CD14-positive monocyte (primary cell): ENCODE measurements at regions not wholly inside any gene's neighbourhood (a gene's known extent, or its start where the extent isn't known, plus 50 kb on each side); places are given as distances from the start of the nearest gene placed in this dataset.
"Not testable (repeated sequence)": the region's sequence is repeated elsewhere in the genome, so short reads cannot be mapped to it uniquely, and the experiment has no call there.

ENCODE experiments used
- DNase-seq, 3 donors: peaks; one replicate each; pipeline ENCODE4 v3.0.0-alpha.2; 2011 to 2022
- H2AFZ ChIP-seq: 2 replicates; pipeline ENCODE4 v1.6.0; 2012; ENCODE audit warnings: mild to moderate bottlenecking, low read depth, low read length, inconsistent platforms; ENCODE audit not compliant: insufficient read depth, poor library complexity, severe bottlenecking
- H3K27ac ChIP-seq, 2 donors: 1 replicate in 1 of 2; 2 replicates in 1 of 2; pipeline ENCODE4 v1.5.1; 2012 to 2013; ENCODE audit warnings: low read length in 2 of 2, control low read depth in 1 of 2, inconsistent platforms in 1 of 2, low read depth in 1 of 2, mild to moderate bottlenecking in 1 of 2
- H3K27me3 ChIP-seq, 2 donors: one replicate each; pipeline versions ENCODE4 v1.6.0 to v1.6.1; 2011 to 2013; ENCODE audit warnings: low read length in 2 of 2; ENCODE audit not compliant: control insufficient read depth in 2 of 2, insufficient read depth in 2 of 2
- H3K36me3 ChIP-seq, 2 donors: replicated peaks in 1 of 2; 1 replicate in 1 of 2; 2 replicates in 1 of 2; pipeline versions ENCODE4 v1.5.1 to v1.6.1; 2012 to 2013; ENCODE audit warnings: low read length in 2 of 2, control low read depth in 1 of 2, inconsistent platforms in 1 of 2, mild to moderate bottlenecking in 1 of 2; ENCODE audit not compliant: insufficient read depth in 2 of 2, control insufficient read depth in 1 of 2
- H3K4me1 ChIP-seq, 2 donors: 1 replicate in 1 of 2; 2 replicates in 1 of 2; pipeline versions ENCODE4 v1.5.1 to v1.6.1; 2012 to 2013; ENCODE audit warnings: low read length in 2 of 2, control low read depth in 1 of 2, inconsistent platforms in 1 of 2, mild to moderate bottlenecking in 1 of 2, moderate library complexity in 1 of 2; ENCODE audit not compliant: insufficient read depth in 2 of 2, control insufficient read depth in 1 of 2
- H3K4me2 ChIP-seq: replicated peaks from 2 replicates; pipeline ENCODE3; 2012; ENCODE audit warnings: low read length, moderate library complexity, mild to moderate bottlenecking; ENCODE audit not compliant: poor library complexity, severe bottlenecking; ENCODE audit errors: extremely low read depth
- H3K4me3 ChIP-seq, 3 experiments: fragments of 200-600 bp in 1 of 3; sonication (generic) in 1 of 3; replicated peaks in 1 of 3; 1 replicate in 2 of 3; 2 replicates in 1 of 3; pipeline ENCODE4 v1.5.1; 2011 to 2013; ENCODE audit warnings: low read length in 3 of 3, mild to moderate bottlenecking in 3 of 3, control low read depth in 2 of 3, low read depth in 2 of 3, inconsistent platforms in 1 of 3, moderate library complexity in 1 of 3
- H3K79me2 ChIP-seq: 2 replicates; pipeline ENCODE4 v1.6.0; 2012; ENCODE audit warnings: mild to moderate bottlenecking, control low read depth, inconsistent platforms, low read length, moderate library complexity; ENCODE audit not compliant: insufficient read depth
- H3K9ac ChIP-seq: 2 replicates; pipeline ENCODE4 v1.6.0; 2017; ENCODE audit warnings: low read length, mild to moderate bottlenecking; ENCODE audit not compliant: insufficient read depth, poor library complexity, severe bottlenecking
- H3K9me3 ChIP-seq, 2 donors: replicated peaks in 1 of 2; 1 replicate in 1 of 2; 2 replicates in 1 of 2; pipeline versions ENCODE4 v1.5.1 to v1.6.1; 2012 to 2013; ENCODE audit warnings: low read length in 2 of 2, control low read depth in 1 of 2; ENCODE audit not compliant: control insufficient read depth in 1 of 2, insufficient read depth in 1 of 2
- H4K20me1 ChIP-seq: 2 replicates; pipeline ENCODE4 v1.6.0; 2012; ENCODE audit warnings: mild to moderate bottlenecking, low read length, control low read depth, moderate library complexity; ENCODE audit not compliant: insufficient read depth
- H3K27ac Mint-ChIP-seq, 7 donors: one replicate each; pipeline ENCODE4 v1.8.0; 2020; ENCODE audit warnings: mild to moderate bottlenecking in 7 of 7, mixed read lengths in 7 of 7, moderate library complexity in 6 of 7, inconsistent platforms in 2 of 7
- H3K27me3 Mint-ChIP-seq, 3 donors: one replicate each; pipeline ENCODE4 v1.8.0; 2021 to 2022; ENCODE audit warnings: low read depth in 3 of 3, mild to moderate bottlenecking in 3 of 3, mixed read lengths in 3 of 3, moderate library complexity in 3 of 3, inconsistent platforms in 1 of 3
- H3K36me3 Mint-ChIP-seq, 2 donors: one replicate each; pipeline ENCODE4 v1.8.0; 2020; ENCODE audit warnings: mixed read lengths in 2 of 2, inconsistent platforms in 1 of 2, mild to moderate bottlenecking in 1 of 2
- H3K4me1 Mint-ChIP-seq: one replicate; pipeline ENCODE4 v1.8.0; 2020; ENCODE audit warnings: mild to moderate bottlenecking, mixed read lengths
- H3K4me3 Mint-ChIP-seq, 2 donors: one replicate each; pipeline ENCODE4 v1.8.0; 2020; ENCODE audit warnings: mild to moderate bottlenecking in 2 of 2, mixed read lengths in 2 of 2, moderate library complexity in 1 of 2
- H3K9me3 Mint-ChIP-seq, 7 donors: one replicate each; pipeline ENCODE4 v1.8.0; 2020 to 2022; ENCODE audit warnings: mixed read lengths in 7 of 7, mild to moderate bottlenecking in 6 of 7, moderate library complexity in 6 of 7, inconsistent platforms in 2 of 7
- CTCF ChIP-seq: fragments of 200-600 bp; IDR thresholded peaks from one replicate; pipeline ENCODE4 v1.8.0; 2022; ENCODE audit warnings: antibody characterized with exemption, mild to moderate bottlenecking
- WGBS: methylation state at CpG from one replicate; pipeline ENCODE4 v1.1.5; 2013; ENCODE audit warnings: missing lambda C conversion rate; ENCODE audit not compliant: insufficient coverage; 5-methylcytosine and 5-hydroxymethylcytosine counted together
- intact Hi-C, 2 donors: fragments of 100-400 bp; cut with micrococcal nuclease; formaldehyde crosslinking; loops; one replicate each; pipeline versions ENCODE4 v1.15.0 to v1.15.1; 2023

GRCh38 chr9:75200892-75201470 lies 112.7 kb downstream of the OSTF1 start:
- H2AFZ ChIP-seq = no peak overlapping the region
- Mint-ChIP-seq H3K27me3 (peaks cover 0 to 2% (median 0%) of the 10 kb centered on the region in 3 donors), H3K36me3 (no peaks in the 10 kb centered on the region), H3K4me1 (no peaks in the 10 kb centered on the region), H3K9me3 (peaks cover 0 to 1% (median 0%) of the 10 kb centered on the region in 7 donors), H3K27ac (peak overlapping the region in 1 of 7 donors; percentile 1), H3K4me3 (no peak overlapping the region)
- TF ChIP-seq CTCF = peak; percentile 79
- no CpG with 5 or more reads among the region's 1 CpG for WGBS
- H3K9ac ChIP-seq = no peak overlapping the region
- H3K4me1 ChIP-seq = no peaks in the 10 kb centered on the region
- intact Hi-C loops = loop anchor here (5.0 kb wide), 1 partner anchor 1101 kb away; no protein-coding TSS in a partner anchor
- no peaks in the 10 kb centered on the region for H3K79me2 ChIP-seq
- no peaks in the 10 kb centered on the region for H4K20me1 ChIP-seq
- no peaks in the 10 kb centered on the region for H3K27me3 ChIP-seq
- H3K36me3 ChIP-seq = no peaks in the 10 kb centered on the region
- no peak overlapping the region for H3K4me2 ChIP-seq
- no peaks in the 10 kb centered on the region for H3K9me3 ChIP-seq
- DNase-seq = peak; percentile 9 to 51 (median 26)
- H3K27ac ChIP-seq = no peak overlapping the region
- H3K4me3 ChIP-seq = no peak overlapping the region

GRCh38 chr9:75201480-75202209 lies 113.3 kb downstream of the OSTF1 start:
- peaks cover 0 to 2% (median 0%) of the 10 kb centered on the region in 3 donors for H3K27me3 Mint-ChIP-seq
- peaks cover 0 to 1% (median 0%) of the 10 kb centered on the region in 7 donors for H3K9me3 Mint-ChIP-seq
- Histone ChIP-seq H3K4me3 (no peak overlapping the region), H4K20me1 (no peaks in the 10 kb centered on the region), H3K79me2 (no peaks in the 10 kb centered on the region), H3K4me1 (no peaks in the 10 kb centered on the region), H3K4me2 (no peak overlapping the region), H3K36me3 (no peaks in the 10 kb centered on the region), H3K27me3 (no peaks in the 10 kb centered on the region), H3K27ac (no peak overlapping the region), H3K9me3 (no peaks in the 10 kb centered on the region), H2AFZ (no peak overlapping the region), H3K9ac (no peak overlapping the region)
- intact Hi-C loops = loop anchor here (5.0 kb wide), 1 partner anchor 1101 kb away; no protein-coding TSS in a partner anchor
- no peaks in the 10 kb centered on the region for H3K36me3 Mint-ChIP-seq
- no CpG with 5 or more reads among the region's 3 CpGs for WGBS
- H3K4me3 Mint-ChIP-seq = no peak overlapping the region
- no peak for TF ChIP-seq CTCF
- no peak for DNase-seq
- H3K27ac Mint-ChIP-seq = no peak overlapping the region
- no peaks in the 10 kb centered on the region for H3K4me1 Mint-ChIP-seq

- H3K27me3 ChIP-seq, H3K9ac ChIP-seq, H3K9me3 Mint-ChIP-seq, DNase-seq, H3K4me1 Mint-ChIP-seq, H3K27me3 Mint-ChIP-seq, H3K4me3 Mint-ChIP-seq, H3K27ac ChIP-seq, H3K4me3 ChIP-seq, H3K9me3 ChIP-seq, H3K36me3 Mint-ChIP-seq, H2AFZ ChIP-seq, H3K4me1 ChIP-seq, H3K4me2 ChIP-seq, H3K79me2 ChIP-seq, intact Hi-C loops, H4K20me1 ChIP-seq, H3K27ac Mint-ChIP-seq, H3K36me3 ChIP-seq: not testable (repeated sequence)
- WGBS = 100% methylated on average over 7 of the region's 12 CpGs
These were observed 119.7 kb downstream of the OSTF1 start for GRCh38 chr9:75207997-75208396.
